Ishikawa (cell line): ENCODE measurements at regions not wholly inside any gene's neighbourhood (a gene's known extent, or its start where the extent isn't known, plus 50 kb on each side); places are given as distances from the start of the nearest gene placed in this dataset.

Source experiments
- EP300 ChIP-seq: IDR thresholded peaks from 2 replicates; pipeline ENCODE4 v1.6.1; 2012; ENCODE audit warnings: borderline replicate concordance
- YY1 ChIP-seq: IDR thresholded peaks from 2 replicates; pipeline ENCODE4 v1.6.1; 2012; ENCODE audit warnings: low read depth

DNA sequence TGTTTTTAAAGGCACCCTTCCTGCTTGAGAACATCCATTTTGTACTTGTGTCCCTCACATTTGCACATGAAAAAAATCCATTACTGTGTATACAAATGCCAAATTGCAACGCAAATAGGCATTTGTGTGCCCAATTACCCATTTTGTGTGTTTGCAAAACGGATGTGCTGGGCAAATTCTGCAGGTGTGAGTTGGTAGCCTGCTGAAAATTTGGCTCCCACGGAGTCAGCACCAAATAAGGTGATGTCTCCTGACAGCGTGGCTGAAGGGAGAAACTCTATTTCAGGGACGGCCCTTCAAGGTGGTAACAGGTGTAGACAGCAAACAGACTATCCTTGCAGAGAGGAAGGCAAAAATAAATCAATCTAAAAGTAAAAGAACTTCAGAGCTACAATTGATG, 661.1 kb downstream of the BCL11A start:
- TF ChIP-seq EP300 (no peak), YY1 (no peak)
